Dedifferentiated amniotic fluid mesenchymal stem cell (primary cell): ENCODE measurements at regions not wholly inside any gene's neighbourhood (a gene's known extent, or its start where the extent isn't known, plus 50 kb on each side); places are given as distances from the start of the nearest gene placed in this dataset.
"Not testable (repeated sequence)": the region's sequence is repeated elsewhere in the genome, so short reads cannot be mapped to it uniquely, and the experiment has no call there.

Experiments used
- DNase-seq: peaks from one replicate; pipeline ENCODE4 v3.0.0-alpha.2; 2016; ENCODE audit errors: extremely low spot score

- no peak for DNase-seq
Observed at GRCh38 chr6:16949716-16950115, 152.1 kb upstream of the STMND1 start.

- no peak for DNase-seq
Observed at GRCh38 chr6:16948396-16948795, 153.5 kb upstream of the STMND1 start.

GRCh38 chr6:16947375-16948015, 154.4 kb upstream of the STMND1 start:
- DNase-seq, result peak; percentile 97

- no peak for DNase-seq
Observed at GRCh38 chr6:16944596-16944995, 157.3 kb upstream of the STMND1 start.

GRCh38 chr6:16939839-16940238, 162.0 kb upstream of the STMND1 start:
- no peak for DNase-seq

- DNase-seq, result no peak
Observed at GRCh38 chr6:16939351-16939750, 162.5 kb upstream of the STMND1 start.

- no peak for DNase-seq
Observed at GRCh38 chr6:16936893-16937292, 165.0 kb upstream of the STMND1 start.

- DNase-seq, result peak; percentile 24
Observed at GRCh38 chr6:16933961-16934360, 167.9 kb upstream of the STMND1 start.

- no peak for DNase-seq
Observed at GRCh38 chr6:16933532-16933931, 168.3 kb upstream of the STMND1 start.

GRCh38 chr6:16932920-16933319, 168.9 kb upstream of the STMND1 start:
- no peak for DNase-seq

- not testable (repeated sequence) for DNase-seq
Observed at GRCh38 chr6:16931079-16931478, 169.8 kb upstream of the ATXN1 start.

- DNase-seq, result no peak
Observed at GRCh38 chr6:16930432-16930831, 169.2 kb upstream of the ATXN1 start.

- DNase-seq, result peak; percentile 99
Observed at GRCh38 chr6:16929809-16930208, 168.5 kb upstream of the ATXN1 start.

GRCh38 chr6:16928387-16928786, 167.1 kb upstream of the ATXN1 start:
- no peak for DNase-seq

GRCh38 chr6:16927205-16927604, 165.9 kb upstream of the ATXN1 start:
- DNase-seq, result no peak

- no peak for DNase-seq
Observed at GRCh38 chr6:16925461-16925860, 164.2 kb upstream of the ATXN1 start.

- DNase-seq, result no peak
Observed at GRCh38 chr6:16922282-16922681, 161.0 kb upstream of the ATXN1 start.

- DNase-seq, result no peak
Observed at GRCh38 chr6:16921399-16922110, 160.3 kb upstream of the ATXN1 start.

- no peak for DNase-seq
Observed at GRCh38 chr6:16918586-16918985, 157.3 kb upstream of the ATXN1 start.

- no peak for DNase-seq
Observed at GRCh38 chr6:16914184-16914583, 152.9 kb upstream of the ATXN1 start.

GRCh38 chr6:16912756-16913155, 151.5 kb upstream of the ATXN1 start:
- DNase-seq, result no peak

- no peak for DNase-seq
Observed at GRCh38 chr6:16911088-16911487, 149.8 kb upstream of the ATXN1 start.

GRCh38 chr6:16909658-16910360, 148.5 kb upstream of the ATXN1 start:
- DNase-seq, result no peak
